ENCODE measurements at regions not wholly inside any gene's neighbourhood (a gene's known extent, or its start where the extent isn't known, plus 50 kb on each side); places are given as distances from the start of the nearest gene placed in this dataset.

- TF ChIP-seq ZNF280B (CRISPR knock-in tag; IDR thresholded peaks at IDR 0.05; ENCODE audit: borderline replicate concordance) (no peak; the same call in 1 of the 2 replicates), DR1 (CRISPR knock-in tag; IDR thresholded peaks at IDR 0.05) (peak; percentile 59), ZBTB10 (CRISPR knock-in tag; IDR thresholded peaks at IDR 0.05; ENCODE audit: borderline replicate concordance) (peak; percentile 20; the same call in 1 of the 2 replicates), NFATC3 (CRISPR knock-in tag; IDR thresholded peaks at IDR 0.05) (no peak), MATR3 (CRISPR knock-in tag; IDR thresholded peaks at IDR 0.05) (no peak), NPAS2 (CRISPR knock-in tag; IDR thresholded peaks at IDR 0.05; ENCODE audit: borderline replicate concordance) (no peak), RERE (CRISPR knock-in tag; IDR thresholded peaks at IDR 0.05; ENCODE audit: low read depth) (peak; percentile 11; the same call in 1 of the 2 replicates), ZNF326 (CRISPR knock-in tag; IDR thresholded peaks at IDR 0.05; ENCODE audit: borderline replicate concordance) (no peak), ZNF296 (CRISPR knock-in tag; conservative IDR thresholded peaks at IDR 0.05) (no peak), EZH2 (conservative IDR thresholded peaks at IDR 0.05; ENCODE audit: low read depth, low read length) (no peak), MXD1 (CRISPR knock-in tag; IDR thresholded peaks at IDR 0.05) (peak; percentile 46; the same call in 1 of the 2 replicates), PREB (CRISPR knock-in tag; IDR thresholded peaks at IDR 0.05) (no peak), ELF1 (CRISPR knock-in tag; IDR thresholded peaks at IDR 0.05) (0 out of 2 replicates have a peak, but pooled peaks have one; percentile 2), ATF2 (CRISPR knock-in tag; IDR thresholded peaks at IDR 0.05) (no peak), SYNCRIP (IDR thresholded peaks at IDR 0.05; ENCODE audit: insufficient read depth, low read depth, low read length) (no peak), FOXM1 (CRISPR knock-in tag; IDR thresholded peaks at IDR 0.05) (0 out of 2 replicates have a peak, but pooled peaks have one; percentile 42)
Observed at GRCh38 chr1:234724516-234725176, 114.7 kb upstream of the IRF2BP2 start (continued).
